C4-2B (cell line): ENCODE measurements at regions not wholly inside any gene's neighbourhood (a gene's known extent, or its start where the extent isn't known, plus 50 kb on each side); places are given as distances from the start of the nearest gene placed in this dataset.

Source experiments
- H3K27ac ChIP-seq: fragments of 450-650 bp; 2 replicates; pipeline ENCODE4 v1.5.1; 2017
- ZFX ChIP-seq: fragments of 450-650 bp; IDR thresholded peaks from 2 replicates; pipeline ENCODE4 v1.6.1; 2017
- TF ChIP-seq, protein P1 (sequence below): fragments of 450-650 bp; conservative IDR thresholded peaks from 2 replicates; pipeline ENCODE4 v1.5.1; 2017; ENCODE audit warnings: mild to moderate bottlenecking

DNA sequence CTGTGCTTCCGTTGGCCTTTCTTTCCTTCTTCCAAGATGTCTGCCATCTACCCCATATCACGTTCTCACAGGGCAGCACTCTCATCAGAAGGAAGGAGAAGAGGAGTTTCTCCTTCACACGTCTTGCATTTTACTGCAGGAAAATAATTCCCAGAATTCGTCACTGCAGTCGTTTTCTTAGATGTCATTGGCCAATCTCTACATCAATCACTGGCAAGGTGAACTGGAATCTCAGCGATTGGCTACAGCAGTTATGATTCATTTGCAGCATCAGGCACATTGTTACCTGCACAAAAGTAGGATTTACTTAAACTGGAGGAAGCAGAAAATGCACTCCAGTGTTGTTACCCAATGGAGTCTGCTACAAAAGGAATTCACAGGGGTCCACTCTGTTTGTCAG lies 277.2 kb upstream of the RBFOX1 start:
- H3K27ac ChIP-seq, result no peak overlapping the region
- TF ChIP-seq, protein P1, sequence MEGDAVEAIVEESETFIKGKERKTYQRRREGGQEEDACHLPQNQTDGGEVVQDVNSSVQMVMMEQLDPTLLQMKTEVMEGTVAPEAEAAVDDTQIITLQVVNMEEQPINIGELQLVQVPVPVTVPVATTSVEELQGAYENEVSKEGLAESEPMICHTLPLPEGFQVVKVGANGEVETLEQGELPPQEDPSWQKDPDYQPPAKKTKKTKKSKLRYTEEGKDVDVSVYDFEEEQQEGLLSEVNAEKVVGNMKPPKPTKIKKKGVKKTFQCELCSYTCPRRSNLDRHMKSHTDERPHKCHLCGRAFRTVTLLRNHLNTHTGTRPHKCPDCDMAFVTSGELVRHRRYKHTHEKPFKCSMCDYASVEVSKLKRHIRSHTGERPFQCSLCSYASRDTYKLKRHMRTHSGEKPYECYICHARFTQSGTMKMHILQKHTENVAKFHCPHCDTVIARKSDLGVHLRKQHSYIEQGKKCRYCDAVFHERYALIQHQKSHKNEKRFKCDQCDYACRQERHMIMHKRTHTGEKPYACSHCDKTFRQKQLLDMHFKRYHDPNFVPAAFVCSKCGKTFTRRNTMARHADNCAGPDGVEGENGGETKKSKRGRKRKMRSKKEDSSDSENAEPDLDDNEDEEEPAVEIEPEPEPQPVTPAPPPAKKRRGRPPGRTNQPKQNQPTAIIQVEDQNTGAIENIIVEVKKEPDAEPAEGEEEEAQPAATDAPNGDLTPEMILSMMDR, result no peak
- no peak for TF ChIP-seq ZFX

DNA sequence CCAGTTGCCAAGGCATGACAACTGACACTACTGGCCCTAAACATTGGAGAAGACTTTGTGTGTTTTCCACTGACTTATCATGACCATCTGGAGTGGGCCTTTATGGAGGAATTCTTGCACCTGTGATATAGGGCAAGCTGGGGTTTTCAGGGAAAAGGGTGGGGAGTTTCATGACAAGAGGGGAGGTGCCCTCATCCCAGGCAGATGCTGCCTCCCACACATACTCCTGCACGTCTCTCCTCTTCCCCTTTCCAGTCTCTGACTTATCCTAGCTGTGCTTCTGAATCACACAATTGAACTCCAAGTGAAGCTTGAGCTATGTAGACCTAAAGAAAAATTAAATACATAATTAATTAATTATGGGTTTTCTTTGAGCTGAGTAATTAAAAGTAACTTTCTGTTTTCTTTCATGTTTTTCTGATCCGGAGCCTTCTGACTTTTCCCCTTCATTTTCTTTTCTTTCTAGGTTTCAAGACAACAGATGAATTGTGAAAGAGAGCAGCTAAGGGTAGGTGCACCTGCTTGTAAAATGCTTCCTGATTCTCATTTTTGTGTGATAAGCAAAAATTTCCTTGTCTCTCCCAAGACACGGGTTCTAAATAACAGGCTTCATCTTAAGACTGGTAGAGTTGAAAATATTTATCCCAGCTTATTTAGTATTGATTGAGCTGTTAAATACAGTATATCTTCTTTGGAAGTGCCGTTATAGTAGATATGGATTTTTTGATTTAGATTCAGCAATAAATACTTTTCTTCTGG lies 280.9 kb upstream of the RBFOX1 start:
- TF ChIP-seq, protein P1, result no peak
- TF ChIP-seq ZFX, result no peak
- H3K27ac ChIP-seq, result no peak overlapping the region

DNA sequence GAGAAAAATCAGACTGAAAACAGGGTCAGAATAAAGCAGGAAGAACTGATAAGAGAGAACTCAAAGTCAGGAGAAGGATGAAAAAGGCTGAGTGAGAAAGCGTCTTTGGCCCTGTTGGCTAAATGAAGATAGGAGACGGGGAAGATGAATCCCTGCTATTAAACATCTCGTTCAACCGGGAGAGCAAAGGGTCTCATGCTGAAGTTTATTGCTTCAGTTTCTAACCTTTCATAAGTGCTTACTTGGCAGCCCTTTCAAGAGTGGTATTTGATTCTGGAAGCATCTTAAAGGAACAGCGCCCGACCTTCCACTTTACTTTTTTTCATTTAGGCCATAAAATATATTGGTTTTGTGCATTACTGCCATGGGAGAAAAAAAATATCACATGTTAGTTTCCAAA lies 288.3 kb upstream of the RBFOX1 start:
- TF ChIP-seq, protein P1, result no peak
- H3K27ac ChIP-seq, result no peak overlapping the region

DNA sequence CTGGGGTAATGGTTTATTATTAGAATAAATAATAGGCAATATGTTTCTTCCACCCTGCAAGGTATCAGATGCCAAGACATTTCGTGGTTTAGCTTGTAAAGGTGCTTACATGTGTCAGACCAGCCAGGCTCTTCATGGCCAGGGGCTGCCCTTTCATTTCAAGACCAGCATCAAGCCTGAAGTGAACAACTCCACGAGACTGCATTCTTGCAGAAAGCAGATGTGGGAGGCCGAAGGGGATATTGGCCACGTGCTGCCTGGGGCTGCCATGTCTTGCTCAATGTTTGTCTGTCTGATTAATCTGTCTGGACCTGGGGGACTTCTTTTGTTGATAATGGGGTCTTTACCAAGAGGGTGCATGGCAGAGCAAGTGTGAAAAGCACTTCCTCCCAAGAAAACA lies 294.2 kb upstream of the RBFOX1 start:
- no peak overlapping the region for H3K27ac ChIP-seq
- TF ChIP-seq, protein P1, result no peak
- TF ChIP-seq ZFX, result no peak

DNA sequence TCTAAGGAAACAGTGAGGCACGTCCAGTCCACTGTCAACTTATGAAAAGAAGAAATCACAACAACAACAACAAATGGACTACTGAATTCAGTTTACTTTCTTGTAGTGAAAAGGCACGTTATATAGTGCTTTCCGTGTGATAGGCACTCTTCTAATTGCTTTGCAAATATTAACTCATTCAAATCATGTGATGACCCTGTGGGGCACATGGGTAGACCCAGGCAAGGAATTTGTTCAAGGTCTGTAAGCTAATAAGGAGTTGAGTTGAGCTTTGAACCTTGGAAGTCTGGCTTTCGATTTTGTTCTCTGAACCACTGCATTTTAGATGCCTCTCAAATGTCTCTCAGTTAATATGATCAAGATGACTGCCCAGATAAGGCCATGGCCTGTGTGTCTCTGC lies 295.1 kb upstream of the RBFOX1 start:
- TF ChIP-seq ZFX, result no peak
- TF ChIP-seq, protein P1, result no peak
- no peak overlapping the region for H3K27ac ChIP-seq

DNA sequence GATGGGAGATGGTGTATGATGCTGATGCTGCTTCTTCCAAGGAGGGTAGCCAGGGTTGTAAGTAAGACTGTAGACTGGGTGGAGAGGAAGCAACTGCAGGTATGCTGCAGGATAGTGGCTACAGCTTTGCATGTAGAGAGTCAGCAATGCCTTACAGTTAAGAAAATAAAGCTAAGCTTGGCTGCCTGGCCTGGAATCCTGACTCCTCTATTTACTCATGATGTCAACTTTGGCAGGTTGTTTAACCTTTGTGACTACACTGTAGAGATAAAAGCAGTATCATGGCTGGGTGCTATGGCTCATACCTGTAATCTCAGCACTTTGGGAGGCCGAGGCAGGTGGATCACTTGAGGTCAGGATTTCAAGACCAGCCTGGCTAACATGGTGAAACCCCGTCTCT lies 301.6 kb upstream of the RBFOX1 start:
- no peak overlapping the region for H3K27ac ChIP-seq
- TF ChIP-seq ZFX, result no peak
- TF ChIP-seq, protein P1, result no peak

DNA sequence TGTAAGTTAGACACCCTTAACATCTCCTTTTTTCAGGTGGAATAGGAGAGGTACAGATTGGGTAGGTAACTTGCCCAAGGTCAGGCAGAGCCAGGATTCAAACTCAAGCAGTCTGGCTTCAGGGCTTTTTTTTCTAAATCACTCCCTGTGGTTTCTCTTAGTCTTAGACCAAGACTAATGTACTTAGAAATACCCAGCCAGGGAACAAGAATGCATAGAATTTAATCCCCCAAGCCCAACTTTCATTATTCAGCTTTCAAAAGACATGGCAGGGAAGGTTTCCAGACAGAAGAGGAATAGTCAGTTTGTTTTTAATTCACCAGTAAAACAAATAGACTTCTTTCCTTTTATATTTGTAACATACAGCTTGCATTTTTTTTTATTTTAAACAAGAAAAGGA lies 305.2 kb upstream of the RBFOX1 start:
- TF ChIP-seq, protein P1, result no peak
- TF ChIP-seq ZFX, result no peak
- H3K27ac ChIP-seq, result no peak overlapping the region
